GM03348 (cell line): ENCODE measurements at regions not wholly inside any gene's neighbourhood (a gene's known extent, or its start where the extent isn't known, plus 50 kb on each side); places are given as distances from the start of the nearest gene placed in this dataset.
"Not testable (repeated sequence)": the region's sequence is repeated elsewhere in the genome, so short reads cannot be mapped to it uniquely, and the experiment has no call there.

Experiments
- DNase-seq: peaks from one replicate; pipeline ENCODE4 v3.0.0; 2012; ENCODE audit warnings: low spot score

DNA sequence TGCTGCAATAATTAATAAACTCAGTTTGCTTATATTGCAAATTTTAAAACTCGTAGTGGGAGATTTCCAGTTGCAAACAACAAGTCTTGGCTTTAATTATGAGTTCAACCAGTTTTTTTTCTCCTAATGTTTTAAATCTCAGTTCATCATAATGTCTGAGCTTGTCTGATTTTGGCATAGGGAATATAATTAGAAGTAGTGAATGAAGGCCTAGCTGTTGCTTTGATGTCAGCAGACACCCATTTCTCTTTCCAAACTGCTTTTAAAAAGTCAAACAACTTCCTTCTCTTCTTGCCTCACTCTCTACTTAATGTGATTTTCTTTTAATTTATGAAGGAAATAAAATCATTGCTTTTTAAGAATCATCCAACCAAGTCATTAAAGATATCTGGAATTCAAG lies 1462.1 kb downstream of the DPP10 start:
- no peak for DNase-seq

DNA sequence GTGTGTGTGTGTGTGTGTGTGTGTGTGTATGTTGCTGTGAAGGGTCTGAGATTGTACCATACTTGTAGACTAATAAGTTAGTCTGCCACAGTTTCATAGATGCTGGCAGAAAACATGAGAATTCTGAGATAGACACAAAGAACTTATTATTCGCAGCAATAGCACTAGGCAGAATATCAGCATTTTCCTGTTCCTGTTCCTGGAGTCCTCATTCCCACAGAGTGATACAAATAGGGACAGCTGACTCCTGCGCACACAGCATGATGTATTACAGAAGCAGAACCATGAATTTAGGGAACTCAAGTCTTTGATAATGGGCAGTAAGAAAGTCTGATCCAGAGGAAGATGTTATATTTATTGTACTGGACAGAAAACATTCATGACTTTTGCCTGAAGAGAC lies 1466.3 kb downstream of the DPP10 start:
- DNase-seq = no peak

DNA sequence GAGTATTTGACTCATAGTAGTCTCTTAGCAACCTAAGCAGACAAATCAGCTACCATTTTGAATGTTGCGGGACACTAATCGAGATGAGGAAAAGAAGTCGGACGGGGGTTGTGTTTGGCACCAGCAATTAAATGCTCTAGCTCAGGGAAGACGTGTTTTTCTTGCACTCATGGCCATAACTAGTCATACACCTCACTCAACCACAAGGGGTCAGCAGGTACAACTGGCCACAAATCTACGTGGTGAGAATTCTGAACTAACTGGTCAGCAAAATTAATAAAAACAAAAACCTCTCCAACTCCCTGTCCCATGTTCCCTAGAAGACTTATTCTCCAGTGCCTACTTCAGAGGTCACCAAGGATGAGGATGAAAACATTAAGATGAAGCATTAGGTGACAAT lies 1467.8 kb downstream of the DPP10 start:
- DNase-seq = no peak

DNA sequence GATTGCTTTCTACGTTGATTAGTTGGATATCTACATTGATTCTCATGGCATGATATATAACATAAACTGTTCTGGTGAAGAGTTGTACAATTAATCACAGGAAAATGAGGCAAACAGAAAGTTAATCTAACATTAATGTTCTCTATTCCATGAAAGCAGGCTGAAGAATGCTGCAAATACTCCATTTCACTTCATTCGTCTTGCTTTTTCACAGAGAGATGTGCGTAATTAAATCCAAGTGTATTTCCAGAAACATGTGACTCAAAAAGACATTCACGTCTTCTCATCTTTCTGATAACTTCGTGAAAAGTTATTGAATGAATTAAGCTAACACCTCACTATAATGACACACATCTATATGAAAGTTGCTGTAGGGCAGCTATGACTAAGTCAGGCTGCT lies 1471.5 kb downstream of the DPP10 start:
- no peak for DNase-seq

DNA sequence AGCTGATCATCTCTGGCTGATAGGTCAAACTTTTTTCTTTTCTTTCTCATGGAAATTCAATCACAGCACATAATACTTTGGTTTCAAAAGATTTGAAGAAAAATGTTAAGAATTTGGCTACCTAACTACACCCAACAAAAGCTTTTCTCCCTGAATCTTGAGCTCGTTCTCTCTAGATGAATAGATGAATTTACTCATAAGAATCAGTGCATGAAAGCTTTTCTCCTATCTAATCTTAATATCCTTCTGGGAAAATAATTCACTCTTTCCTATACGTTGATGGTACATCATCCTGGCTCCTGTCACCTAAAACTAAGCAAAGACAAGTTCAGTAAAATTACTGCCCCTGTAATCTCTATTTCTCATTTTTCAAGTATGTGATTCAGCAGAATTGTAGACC lies 1479.1 kb downstream of the DPP10 start:
- no peak for DNase-seq

DNA sequence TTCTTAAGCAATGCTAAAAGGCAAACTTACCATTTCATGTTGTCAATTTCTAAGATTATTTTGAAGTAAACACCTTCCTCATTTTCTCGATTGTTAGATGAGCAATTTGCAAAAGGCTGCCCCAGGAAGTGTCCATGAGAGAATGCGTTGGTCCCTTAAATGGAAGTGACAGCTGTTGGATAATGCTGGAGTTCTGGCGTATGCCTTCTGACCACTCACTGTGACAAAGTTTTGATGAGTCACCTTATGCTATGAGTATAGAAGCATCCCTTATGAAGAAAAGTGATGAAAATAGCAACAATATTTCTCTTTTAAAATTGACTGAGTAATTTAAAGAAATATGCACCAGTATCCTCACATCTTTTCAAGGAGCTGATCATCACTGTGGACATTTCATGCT lies 1497.5 kb downstream of the DPP10 start:
- no peak for DNase-seq

DNA sequence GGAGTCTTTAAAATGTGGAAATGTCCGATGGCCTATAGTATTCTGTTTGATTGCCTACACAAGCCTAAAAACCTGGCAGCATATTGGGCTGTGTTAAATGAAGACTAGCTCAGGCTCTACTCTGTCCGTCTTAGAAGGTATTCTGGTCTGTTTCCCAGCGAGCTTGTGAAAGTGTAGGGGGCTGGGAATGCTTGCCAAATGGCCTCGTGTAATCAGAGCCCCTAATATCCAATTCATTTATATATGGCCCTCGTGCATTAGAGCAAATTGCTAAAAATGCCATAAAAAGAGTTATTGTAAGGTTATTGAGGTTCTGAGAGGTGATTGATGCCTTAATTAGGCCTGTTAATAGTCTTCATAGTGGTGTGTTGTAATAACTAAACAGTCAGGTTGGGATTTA lies 1500.4 kb downstream of the DPP10 start:
- no peak for DNase-seq

DNA sequence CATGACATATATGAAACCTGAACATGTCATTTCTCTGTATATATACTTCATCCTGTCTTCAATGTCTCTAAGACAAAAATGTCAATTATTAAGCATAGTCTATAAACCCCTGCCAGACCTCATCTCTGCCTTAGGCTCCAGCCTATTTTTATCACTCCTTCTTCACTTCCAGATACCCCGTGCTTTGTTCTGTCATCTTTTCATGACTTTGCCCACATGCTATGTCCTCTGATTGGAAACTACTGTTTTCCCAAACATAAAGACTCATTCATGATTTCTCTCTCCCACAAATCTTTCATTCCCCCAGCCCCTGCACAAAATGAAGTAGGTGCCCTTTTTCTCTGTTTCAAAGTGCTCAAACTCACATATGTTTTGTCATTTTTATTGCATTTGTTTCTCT lies 1503.9 kb downstream of the DPP10 start:
- DNase-seq = no peak

DNA sequence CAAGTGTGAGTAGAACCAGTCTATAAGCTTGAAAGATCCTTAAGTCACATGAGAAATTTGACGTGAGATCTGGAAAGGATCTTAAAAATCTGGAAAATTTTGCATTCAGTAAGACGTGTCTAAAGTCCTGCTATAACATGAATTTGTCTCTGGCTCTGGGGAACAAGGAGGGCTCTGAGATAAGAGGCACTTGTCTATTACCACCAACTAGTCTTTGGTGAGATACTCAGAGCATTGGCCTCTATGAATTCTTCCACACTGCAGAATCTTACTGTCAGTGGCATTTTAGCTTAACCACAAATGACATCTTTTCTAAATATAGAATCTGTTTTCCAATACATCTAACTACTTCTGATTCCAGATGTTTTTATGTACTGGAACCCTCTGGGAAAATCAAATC lies 1504.5 kb downstream of the DPP10 start:
- no peak for DNase-seq

DNA sequence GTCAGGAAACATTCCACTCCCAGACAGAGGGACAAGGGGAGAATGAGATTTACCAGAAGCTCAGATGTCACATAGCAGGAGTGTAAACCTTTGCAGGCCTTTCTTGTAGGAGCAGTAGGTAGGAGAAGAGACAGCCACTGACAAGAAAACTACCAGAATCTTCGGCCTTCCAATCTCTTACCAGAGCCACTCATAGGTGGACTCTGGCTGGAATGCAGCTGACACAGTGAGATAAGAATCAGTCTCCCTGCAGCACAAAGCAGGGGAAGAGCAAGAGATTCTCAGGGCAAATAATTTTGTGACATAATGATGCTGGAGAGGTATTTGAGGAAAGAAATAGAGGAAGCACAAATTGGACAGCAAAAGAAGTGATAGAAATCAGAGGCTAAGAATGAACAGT lies 1534.5 kb downstream of the DPP10 start:
- no peak for DNase-seq

DNA sequence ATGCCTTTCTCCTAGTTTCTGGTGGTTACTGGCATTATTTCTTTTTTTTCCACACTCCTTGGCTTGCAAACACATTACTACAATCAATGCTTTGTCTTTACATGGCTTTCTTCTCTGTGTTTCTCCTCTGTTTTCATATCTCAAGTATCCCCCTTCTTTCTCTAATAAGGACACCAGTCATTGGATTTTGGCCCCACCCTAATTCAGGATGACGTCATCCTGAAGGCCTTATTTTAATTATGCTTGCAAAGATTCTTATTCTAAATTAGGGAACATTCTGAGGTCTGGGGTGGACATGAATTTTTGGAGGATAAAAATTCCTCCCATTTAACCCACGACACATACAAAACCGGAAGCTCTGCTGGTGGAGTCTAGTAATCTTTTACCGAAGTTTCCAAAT lies 1556.6 kb downstream of the DPP10 start:
- DNase-seq = no peak

DNA sequence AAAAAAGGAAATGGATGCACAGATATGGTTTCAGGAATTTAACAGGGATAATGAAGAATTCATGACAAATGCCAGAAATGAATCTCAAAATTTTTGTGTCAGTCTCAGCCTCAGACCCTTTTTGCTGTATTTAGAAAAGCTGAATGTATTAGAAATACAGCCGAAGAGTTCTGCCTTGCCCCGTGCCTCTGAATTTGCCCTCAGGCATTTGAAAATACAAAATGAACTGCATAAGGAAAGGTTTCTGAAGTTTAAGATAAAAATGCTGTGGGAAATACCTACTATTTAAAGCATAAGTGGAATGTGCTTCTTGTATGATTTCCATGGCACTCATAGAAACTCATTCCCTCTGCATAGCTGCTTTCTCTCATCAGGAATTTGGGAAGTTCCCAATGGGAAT lies 1580.6 kb downstream of the DPP10 start:
- no peak for DNase-seq

DNA sequence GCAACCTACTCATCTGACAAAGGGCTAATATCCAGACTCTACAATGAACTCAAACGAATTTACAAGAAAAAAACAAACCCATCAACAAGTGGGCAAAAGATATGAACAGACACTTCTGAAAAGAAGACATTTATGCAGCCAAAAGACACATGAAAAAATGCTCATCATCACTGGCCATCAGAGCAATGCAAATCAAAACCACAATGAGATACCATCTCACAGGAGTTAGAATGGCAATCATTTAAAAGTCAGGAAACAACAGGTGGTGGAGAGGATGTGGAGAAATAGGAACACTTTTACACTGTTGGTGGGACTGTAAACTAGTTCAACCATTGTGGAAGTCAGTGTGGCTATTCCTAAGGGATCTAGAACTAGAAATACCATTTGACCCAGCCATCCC lies 1596.3 kb downstream of the DPP10 start:
- DNase-seq = not testable (repeated sequence)

DNA sequence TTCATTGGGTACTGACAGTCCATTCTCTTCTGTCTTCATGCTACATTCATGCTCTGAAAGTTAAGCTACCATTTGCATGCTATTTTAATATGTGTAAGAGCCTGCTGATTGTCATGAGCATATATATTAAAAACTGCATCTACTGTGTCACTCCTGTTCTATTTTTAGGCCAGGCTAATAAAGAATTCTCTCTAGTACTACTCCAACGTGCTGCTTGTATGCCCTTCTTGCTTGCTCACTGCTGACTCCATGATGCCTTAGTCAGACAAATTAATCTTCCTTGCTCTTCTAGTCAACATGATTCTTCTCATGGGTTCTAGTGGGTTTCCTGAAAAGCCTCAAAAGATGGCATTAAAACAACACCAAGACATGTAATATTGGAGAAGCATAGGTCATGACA lies 1600.1 kb downstream of the DPP10 start:
- no peak for DNase-seq

DNA sequence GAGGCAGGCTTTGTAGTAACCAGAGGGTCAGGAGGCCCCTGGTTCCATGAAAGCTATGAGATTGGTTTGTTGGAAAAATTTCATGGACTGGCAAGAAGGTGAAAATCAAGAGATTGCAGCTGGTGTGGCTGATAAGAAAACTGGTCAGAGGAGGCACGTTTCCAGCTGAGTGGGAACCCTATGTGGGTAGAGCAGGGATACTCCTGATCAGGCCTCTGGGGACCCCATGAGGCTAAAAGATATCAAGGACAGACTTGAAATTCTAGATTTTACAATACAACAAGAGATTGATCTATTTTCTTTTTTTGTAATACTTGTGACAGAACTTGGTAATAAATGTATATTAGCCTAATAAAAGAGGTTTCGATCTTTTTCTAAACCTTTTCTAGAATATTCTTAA lies 1615.1 kb downstream of the DPP10 start:
- no peak for DNase-seq

DNA sequence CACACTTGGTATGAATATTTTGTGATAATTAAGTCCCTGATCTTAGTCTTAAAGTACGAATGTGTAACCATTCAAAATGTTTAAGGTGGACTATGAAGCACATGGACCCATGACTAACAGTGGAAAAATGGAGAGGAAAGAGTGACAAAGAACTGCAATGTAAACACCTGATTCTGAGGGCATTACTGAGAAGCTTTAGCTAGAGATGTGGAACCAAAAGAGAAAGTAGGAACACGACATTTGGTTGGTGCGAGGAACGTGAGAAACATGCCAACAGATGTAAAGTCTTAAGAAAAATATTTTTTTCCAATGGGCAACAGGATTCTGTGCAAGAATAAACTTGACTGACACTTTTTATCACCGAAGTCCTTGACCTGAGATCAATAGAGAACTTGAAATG lies 1618.6 kb downstream of the DPP10 start:
- no peak for DNase-seq

DNA sequence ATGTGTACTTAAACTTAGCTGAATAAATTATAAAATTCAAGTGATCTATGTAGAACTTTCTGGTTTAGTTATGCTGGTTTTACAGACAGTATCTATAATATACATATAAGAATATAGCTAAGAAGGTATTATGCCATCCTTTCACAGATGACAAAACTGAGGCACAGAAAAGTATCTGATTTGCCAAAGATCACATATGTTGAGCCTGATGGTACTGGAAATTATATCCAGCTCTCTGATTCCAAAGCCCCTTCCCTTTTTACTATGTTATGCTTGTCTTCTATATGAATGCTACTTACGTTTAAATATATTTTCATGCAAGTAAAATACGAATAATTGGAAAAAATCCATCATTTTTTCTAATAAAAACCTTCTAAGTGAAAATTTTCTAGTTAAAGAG lies 1631.3 kb downstream of the DPP10 start:
- no peak for DNase-seq

DNA sequence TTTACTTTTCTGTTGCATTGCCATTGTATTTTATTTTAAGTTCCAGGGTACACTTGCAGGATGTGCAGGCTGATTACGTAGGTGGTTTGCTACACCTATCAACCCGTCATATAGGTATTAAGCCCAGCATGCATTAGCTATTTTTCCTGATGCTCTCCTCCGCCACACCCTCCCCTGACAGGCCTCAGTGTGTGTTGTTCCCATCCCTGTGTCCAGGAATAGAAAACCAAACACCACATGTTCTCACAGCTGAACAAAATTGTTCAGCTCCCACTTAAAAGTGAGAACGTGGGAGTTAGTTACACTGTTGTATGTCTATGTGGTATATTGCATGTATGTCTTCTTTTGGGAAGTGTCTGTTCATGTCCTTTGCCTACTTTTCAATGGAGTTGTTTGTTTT lies 1631.7 kb downstream of the DPP10 start:
- DNase-seq = no peak

DNA sequence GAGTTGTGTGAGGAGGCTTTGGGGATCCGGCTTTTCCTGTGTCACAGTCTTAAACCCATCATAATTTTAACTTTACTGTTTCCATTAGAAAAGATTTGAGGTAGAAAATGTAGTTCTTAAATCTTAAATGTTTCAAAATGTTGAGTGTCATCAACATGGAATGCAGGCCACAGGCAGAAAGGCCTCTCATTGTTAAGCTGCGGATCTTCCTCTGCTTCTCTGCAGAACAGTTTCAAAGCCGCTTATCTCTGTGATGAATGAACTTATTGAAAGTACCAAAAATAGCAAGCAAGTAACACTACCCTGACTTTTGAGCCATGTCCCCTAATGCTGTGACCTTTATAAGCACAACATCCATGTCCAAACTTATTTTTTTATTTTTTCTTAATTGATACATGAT lies 1645.8 kb downstream of the DPP10 start:
- no peak for DNase-seq

DNA sequence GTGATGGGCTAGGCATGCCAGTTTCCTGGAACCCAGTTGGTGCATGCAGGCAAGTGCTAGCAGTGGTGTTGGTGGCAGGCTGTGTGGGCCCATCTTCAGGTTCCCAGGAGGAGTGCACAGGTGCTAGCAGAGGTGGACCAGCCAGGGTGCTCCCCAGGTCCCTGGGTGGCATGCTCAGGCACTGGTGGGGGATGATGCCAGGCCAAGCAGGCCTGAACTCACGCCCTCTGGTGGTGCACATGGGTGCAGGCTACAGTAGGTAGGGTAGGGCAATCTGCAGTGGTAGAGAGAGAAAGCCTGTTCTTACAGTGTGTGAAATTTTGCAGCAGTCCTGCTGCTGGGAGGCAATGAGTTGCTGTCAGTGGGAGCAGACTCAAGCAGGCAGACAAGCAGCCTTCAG lies 1651.8 kb downstream of the DPP10 start:
- no peak for DNase-seq

DNA sequence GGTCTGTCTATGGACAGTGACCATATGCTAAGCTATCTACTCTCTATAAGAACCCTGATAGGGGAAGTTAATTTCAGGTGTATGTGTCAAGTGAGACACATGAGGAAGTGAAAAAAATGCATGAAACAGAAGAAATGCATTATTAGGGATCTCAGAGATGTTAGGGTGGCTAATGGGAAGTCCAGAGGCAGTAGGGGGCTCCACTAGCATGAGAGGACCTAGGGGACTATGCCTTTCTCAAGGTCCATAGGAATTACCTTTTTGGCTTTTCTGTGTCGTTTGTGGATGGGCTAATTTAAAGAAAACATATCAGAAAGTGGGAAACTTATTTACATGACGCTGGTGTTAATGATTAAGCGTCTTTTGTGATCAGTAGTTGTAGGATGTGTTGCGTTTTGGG lies 1653.2 kb downstream of the DPP10 start:
- no peak for DNase-seq

DNA sequence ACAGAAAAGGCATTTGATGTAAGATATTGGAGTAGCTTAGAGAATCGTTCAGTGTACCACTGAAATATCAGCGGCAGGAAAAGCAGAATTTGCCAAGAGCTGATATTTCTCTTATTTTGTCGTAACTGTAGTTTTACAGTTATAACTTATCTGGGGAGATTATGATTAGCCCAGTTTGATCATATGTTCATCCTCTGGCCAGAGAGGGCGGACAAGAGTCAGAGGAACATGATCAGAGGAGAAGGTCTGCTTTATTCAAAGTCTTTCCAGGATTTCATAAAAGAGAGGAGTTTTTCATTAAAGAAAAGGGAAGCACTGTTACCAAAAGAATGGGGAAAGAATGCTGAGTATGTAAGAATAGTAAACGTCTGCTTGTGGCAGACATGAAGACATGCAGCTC lies 1655.6 kb downstream of the DPP10 start:
- no peak for DNase-seq

DNA sequence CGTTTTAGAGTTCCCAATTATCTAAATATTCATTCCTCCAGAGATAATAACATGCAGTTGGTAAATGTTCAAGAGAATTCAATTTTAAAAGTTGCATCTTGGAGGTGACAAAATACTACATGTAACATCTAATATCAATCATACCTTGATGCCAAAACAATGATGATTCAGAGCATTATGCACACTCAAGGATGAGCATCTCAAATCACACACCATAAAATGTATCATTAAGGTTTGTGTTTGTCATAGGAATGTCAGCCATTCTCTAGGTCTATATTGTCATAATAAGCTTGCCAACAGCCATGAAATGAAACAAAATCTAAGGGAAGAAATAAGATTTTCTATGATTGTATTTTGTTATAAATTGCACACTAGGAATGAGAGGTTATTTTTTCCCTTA lies 1667.0 kb downstream of the DPP10 start:
- no peak for DNase-seq

DNA sequence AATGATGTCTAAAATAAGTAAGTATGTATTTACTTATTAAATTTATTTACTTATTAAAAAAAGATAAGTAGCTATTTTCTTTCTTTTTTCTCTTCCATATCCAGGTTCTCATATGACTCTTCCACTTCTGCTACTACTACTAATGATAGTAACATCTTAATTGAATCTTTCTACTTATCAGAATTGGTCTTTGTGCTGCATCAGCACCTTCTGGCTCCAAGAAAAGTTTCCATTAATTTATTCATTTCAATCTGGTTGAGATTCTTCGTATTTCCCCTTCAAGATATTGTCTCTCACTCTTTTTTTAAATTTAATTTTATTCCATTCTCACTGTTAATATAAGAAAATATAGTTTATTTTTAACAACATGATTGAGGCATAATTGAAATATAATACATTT lies 1675.4 kb downstream of the DPP10 start:
- no peak for DNase-seq

DNA sequence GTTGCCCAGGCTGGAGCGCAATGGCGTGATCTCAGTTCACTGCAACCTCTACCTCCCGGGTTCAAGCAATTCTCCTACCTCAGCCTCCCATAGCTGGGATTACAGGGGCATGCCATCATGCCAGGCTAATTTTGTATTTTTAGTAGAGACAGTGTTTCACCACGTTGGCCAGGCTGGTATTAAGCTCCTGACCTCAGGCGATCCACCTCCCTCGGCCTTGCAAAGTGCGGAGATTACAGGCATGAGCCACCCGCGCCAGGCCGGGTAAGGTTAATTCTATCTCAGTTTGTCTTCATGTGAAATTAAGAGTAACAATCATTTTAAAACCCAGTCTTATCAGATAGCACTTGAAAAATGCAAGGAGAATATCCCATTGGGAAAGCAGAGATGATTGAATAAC lies 1681.7 kb upstream of the DDX18 start:
- no peak for DNase-seq
